GM21447 (cell line): ENCODE measurements at regions not wholly inside any gene's neighbourhood (a gene's known extent, or its start where the extent isn't known, plus 50 kb on each side); places are given as distances from the start of the nearest gene placed in this dataset.

Experiments used
- ATAC-seq: cut with Tn5 transposase; IDR thresholded peaks from one replicate; pipeline ENCODE4 v1.9.1; 2021; ENCODE audit not compliant: unreplicated experiment

DNA sequence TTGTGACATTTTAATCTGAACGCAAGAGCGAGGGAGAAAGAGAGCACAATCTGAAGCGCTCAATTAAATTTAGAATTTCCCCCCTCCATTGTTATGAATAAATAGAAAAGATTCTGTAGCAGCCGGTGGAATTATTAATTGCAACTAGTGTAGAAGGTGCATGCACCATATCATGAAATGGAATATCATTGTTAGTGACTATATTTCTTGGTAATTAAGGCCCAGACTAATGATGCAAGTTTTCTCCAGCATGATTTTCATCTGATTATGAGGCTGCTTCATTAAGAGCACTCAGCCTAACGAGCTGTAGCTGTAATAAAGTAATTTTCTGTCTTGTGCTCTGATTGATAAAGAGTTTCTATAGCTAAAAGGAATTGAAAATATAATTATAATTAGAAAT is 432.2 kb upstream of the SPRED2 start:
- no peak for ATAC-seq

GRCh38 chr2:65863713-65864112 is 431.3 kb upstream of the SPRED2 start:
- no peak for ATAC-seq

DNA sequence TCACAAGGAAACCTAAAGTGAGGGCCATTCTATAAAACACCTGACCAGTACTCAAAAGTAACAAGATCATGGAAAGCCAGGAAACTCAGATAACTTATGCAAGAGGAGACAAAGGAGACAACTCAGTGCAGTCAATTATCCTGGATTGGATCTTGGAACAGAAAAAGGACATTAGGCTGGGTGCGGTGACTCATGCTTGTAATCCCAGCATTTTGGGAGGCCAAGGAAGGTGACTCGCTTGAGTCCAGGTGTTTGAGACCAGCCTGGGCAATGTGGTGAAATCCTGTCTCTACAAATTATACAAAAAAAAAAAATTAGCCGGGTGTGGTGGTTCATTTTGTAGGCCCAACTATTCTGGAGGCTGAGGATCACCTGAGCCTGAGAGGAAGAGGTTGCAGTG is 424.5 kb upstream of the SPRED2 start:
- no peak for ATAC-seq

DNA sequence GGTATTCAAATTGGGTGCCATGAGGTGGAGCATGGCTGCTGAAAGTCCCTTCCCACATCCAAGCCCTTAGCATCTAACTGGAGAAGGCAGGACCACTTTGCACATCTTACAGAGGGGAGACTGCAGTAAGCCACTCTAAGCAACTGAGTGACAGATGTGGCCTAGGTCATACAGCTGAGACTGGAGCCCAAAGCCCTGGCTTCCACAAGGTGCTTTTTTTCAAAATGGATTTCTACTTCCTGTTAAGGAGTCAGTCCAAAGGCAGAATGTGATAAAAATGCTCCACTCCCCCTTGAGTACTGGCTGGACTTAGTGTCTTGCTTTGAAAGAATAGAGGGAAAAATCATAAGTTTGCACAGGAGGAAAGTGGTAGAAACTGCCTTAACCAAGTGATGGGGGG is 424.0 kb upstream of the SPRED2 start:
- ATAC-seq = no peak

GRCh38 chr2:65850695-65851094 is 418.3 kb upstream of the SPRED2 start:
- ATAC-seq = no peak

GRCh38 chr2:65846989-65847678 is 414.7 kb upstream of the SPRED2 start:
- ATAC-seq = no peak

DNA sequence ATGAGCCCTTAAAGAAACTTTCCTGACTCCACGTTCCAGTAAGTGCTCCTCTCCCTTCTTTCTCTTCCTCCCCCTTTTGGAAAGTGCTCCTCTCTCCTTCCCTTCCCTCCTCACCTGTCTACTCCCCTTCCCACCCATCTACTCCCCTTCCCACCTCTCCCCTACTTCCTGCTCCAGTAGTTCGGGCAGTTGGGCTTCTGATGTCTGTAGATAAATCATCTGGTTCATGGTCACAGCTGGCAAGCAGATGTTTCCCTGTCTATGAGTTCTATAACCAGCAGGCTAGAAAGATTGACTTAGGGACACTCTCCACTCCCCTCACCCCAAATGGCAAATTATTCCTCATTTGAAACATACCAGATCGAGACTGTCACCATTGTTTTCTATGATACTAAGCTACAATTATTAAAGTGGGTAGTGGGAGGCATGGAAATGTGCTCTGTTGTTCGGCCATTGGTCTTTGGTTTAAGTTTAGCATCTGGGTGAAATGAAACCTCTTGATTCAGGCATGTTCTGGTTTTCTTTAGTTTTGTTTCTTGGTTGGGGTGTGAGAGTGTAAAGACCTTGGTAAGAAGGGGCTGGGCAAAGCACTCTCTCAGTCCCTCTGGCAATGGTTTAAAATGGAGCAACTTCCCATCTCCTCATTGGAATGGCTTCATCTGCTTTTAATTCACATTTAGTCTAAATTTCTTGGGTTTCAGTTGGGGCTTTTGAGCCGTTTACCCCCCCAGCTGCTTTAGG is 413.2 kb upstream of the SPRED2 start:
- no peak for ATAC-seq

GRCh38 chr2:65842104-65842503 is 409.7 kb upstream of the SPRED2 start:
- no peak for ATAC-seq

- no peak for ATAC-seq
Observed at GRCh38 chr2:65835975-65836549, 403.7 kb upstream of the SPRED2 start.

DNA sequence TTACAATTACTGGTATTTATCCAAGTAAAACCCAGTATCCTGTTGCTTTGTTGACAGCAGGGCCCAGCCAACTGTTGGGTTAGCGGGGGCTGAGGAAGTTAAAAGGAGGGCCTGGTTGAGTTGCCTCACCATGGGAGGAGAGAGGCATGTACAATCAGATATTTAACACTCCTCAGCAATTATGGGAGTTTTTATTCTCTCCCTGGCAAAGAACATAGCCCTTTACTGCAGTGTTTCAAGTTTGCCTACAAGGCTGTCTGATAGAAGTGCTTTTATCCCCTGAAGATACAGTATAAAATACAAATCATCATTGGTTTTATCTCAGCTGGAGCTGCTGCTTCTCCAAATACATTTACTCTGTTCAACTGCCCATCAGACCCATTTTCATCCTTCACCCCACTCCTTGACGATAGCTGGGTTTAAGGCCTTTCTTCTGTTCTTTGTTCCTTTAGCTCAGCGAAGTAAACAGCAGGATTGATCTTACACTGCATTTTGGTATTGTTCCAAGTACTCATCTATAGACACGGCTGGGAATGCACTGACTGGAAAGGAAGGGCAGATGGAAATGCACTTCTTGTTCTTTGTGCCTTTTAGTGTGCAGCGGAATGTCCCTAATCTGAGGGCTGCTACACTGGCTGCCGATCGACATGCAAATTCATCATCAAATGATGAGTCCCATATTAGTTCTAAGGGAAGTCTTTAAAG is 402.5 kb upstream of the SPRED2 start:
- ATAC-seq = no peak

GRCh38 chr2:65834062-65834461 is 401.7 kb upstream of the SPRED2 start:
- no peak for ATAC-seq

- no peak for ATAC-seq
Observed at GRCh38 chr2:65831509-65831908, 399.1 kb upstream of the SPRED2 start.

DNA sequence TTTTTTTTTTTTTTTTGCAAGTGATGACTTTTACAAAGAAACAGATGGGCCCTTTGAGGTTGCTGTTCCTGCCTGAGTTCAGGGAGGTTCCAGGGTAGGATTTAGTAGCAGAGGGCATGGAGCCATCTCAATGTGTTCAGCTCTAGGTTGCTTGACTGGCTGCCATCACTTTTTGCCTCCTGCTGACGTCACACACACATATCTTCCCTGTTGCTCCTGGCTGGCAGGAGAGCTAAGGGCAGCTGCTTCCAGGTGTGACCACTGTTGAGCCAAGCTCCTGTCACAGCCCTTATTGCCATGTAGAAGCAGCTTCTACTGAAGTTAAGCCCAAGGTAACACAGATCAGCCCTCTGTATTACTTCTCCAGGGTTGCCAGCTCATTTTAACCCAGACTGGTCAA is 394.2 kb upstream of the SPRED2 start:
- no peak for ATAC-seq

DNA sequence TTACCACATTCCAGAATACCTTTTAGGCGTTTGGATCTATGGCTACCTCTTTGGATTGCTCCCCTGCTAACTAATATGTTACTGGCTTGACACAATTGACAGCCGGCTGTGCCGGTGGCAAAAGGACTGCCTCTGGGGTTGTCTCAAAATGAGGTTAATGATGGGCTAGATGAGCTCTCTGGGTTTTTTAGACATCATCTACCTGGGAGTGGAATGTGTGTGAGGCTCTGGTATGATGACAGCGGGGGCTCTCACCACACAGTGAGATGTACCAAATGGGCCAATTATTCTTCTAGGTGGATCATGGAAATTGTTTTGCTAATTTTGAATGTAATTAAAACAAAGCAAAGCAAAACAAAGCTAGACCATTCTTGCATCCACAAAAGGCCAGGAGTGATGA is 391.1 kb upstream of the SPRED2 start:
- no peak for ATAC-seq

DNA sequence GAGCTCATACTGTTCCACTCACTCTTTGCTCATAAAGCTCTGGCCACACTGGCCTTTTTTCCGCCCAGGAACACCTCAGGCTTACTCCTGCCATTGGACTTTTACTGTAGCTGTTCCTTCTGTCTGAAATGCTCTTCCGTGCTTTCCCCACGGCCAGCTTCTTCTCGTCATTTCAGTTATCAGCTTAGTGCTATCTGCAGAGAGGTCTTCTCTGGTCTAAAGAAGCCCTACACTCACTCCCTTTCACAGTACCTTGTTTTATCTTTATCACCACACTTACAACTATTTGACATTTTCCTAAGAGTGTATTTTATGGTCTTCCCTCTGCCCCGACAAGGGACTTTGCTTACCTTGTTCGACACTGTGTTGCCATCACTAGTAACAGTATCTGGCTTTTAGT is 388.1 kb upstream of the SPRED2 start:
- ATAC-seq = no peak

GRCh38 chr2:65819963-65820362 is 387.6 kb upstream of the SPRED2 start:
- ATAC-seq = no peak

- ATAC-seq = no peak
Observed at GRCh38 chr2:65818873-65819451, 386.6 kb upstream of the SPRED2 start.

DNA sequence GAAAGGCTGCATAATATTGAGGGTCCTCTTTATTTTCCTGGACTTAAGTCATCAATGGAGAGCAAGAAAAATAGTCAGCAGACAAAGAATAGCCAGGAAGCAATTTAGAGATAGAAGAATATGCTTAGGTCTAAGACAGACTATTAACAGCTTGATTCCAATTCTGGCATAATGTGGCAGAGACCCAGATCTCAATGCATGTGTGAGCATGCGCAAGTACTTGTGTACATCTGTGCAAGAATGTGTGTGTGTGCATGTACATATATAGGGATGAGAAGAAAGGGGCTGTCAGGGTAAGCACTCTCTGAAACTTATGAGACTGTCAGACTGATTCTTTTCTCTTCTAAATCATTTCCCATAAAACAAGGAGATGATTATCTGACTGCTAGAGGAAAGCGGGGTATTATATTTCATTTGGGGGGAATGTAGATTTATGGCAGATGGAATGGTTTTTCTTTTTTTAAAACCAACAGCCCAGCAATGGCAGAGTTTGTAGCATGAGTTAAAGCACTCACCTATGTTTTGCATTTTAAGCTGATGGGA is 381.3 kb upstream of the SPRED2 start:
- ATAC-seq = no peak

DNA sequence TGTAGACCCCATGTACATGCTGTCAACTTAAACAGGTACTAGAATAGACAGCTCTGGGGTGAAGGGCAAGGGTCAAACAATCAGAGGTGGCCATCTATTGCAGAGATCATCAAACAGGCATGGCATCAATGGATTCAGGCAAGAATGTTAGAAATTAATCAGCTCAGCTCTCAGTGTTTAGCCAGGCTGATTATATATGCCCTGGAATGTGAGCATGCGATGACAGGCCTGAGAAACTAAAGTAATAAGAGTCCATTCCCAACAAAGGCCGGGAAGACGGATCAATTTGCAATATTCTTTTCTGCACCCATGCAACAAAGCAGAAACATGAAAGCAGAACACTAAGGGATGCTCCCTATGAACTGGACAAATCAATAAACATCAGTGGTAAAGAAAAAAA is 380.5 kb upstream of the SPRED2 start:
- no peak for ATAC-seq

- no peak for ATAC-seq
Observed at GRCh38 chr2:65807942-65808341, 375.5 kb upstream of the SPRED2 start.

DNA sequence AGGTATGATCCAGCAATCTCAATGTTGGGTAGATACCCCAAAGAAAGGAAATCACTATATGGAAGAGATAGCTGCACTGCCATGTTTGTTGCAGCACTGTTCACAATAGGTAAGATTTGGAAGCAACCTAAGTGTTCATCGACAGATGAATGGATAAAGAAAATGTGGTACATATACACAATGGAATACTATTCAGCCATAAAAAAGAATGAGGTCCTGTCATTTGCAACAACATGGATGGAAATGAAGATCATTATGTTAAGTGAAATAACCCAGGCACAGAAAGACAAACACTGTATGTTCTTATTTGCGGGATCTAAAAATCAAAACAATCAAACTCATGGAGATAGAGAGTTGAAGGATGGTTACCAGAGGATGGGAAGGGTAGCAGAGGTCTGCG is 372.4 kb upstream of the SPRED2 start:
- ATAC-seq = no peak
